HG03196 (cell line): ENCODE measurements at regions not wholly inside any gene's neighbourhood (a gene's known extent, or its start where the extent isn't known, plus 50 kb on each side); places are given as distances from the start of the nearest gene placed in this dataset.

Experiments
- ATAC-seq: cut with Tn5 transposase; IDR thresholded peaks from one replicate; pipeline ENCODE4 v1.9.1; 2021; ENCODE audit not compliant: unreplicated experiment

GRCh38 chr2:103264058-103264768 is 502.4 kb downstream of the TMEM182 start:
- no peak for ATAC-seq

DNA sequence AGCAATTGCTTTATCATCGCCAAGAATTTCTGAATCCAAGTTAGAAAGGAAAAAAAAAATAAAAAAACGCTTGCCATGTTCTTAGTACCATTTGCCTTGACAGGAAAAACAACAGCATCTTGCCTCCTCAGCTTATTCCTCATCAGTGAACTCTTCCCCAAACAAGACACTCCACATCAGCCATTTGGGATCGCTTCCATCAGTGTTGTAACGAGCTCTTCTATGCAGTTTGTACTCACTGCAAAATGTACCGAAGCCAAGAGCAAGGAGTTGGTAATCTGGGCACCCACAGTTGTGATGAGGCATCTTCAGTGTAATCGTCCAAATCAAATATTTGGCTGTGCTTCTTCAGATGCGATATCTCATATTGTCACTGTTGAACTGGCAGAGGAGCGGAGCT is 503.7 kb downstream of the TMEM182 start:
- ATAC-seq = no peak

DNA sequence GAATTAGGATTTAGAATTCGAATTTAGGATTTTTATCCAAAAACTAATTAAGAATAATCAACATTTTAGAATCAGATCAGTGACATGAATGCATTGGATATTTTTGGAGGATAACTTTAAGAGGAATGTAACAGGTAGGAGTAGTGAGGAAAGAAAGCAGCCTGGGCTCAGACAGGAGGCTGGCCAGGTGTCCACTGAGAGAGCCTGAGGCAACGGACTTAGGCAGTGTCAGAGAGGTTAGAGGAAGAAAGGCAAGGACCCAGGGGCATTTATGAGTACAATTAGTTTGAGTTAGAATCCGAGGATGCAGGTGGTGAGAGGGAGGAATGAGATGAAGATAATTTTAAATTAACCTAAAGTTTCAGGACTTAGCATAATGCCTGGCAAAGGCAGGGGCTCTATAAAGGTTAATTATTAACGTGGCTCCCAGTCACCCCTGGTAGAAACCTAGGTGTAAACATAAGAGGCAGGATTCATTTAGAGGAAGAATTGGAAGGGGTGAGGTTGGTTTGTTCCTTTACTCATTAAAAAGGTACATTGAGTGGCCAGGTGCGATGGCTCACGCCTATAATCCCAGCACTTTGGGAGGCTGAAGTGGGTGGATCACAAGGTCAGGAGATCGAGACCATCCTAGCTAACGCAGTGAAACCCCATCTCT is 507.1 kb downstream of the TMEM182 start:
- no peak for ATAC-seq

DNA sequence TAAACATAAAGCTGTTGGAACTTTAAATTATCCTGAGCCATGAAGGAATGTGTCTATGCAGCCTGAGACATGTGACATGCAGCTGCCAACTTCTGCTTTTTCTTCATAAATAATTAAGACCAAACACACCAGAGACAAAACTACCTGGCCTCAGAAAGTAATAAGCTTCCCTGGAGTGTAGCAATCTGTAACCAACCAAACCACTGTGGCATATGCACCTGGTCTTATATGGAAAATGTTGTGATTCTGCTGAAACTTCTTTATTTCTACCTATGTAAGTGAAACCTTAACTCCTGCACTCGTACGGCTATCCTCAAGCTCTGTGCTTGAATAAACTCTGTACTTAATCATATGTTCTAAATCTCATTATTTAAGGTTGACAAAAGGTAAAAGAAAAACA is 515.0 kb downstream of the TMEM182 start:
- ATAC-seq = no peak

DNA sequence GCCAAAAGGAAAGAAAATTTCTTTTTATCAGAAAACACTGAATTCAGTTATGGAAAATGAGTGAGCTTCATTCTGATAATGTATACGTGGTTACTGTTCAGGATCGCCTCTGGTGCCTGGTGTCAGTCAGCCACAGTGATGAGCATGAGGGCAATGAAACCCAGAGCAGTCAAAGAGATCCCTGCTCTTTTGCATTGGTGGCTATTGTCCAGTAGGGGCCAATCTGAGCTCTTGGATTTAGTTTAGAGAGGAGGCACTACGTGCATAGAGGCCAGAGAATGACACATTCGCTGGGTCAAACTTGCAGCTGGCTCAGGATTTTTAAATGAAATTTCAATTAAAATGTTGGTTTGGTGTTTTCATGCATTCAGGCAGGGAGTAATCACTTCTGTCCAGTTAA is 522.9 kb downstream of the TMEM182 start:
- no peak for ATAC-seq

GRCh38 chr2:103285354-103285753 is 523.5 kb downstream of the TMEM182 start:
- ATAC-seq = no peak

DNA sequence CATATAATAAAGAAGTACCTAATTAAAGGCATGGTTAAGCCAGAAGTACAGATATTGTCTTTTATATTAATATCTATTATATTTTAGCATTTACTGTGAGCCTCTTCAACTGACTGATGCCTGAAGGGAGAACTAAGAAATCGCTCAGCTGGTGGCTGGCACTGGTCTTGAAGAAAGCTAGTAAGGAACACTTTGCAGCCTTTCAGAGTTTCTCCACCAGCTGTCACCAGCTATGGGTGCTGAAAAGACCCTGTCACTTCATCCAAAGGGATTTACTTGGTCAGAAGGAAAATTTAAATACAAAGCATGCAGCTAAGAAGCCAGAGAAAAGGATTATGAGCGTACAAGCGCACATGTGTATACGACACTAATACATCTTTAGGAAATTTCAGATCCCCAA is 525.9 kb downstream of the TMEM182 start:
- no peak for ATAC-seq

GRCh38 chr2:103288696-103289095 is 526.9 kb downstream of the TMEM182 start:
- no peak for ATAC-seq

DNA sequence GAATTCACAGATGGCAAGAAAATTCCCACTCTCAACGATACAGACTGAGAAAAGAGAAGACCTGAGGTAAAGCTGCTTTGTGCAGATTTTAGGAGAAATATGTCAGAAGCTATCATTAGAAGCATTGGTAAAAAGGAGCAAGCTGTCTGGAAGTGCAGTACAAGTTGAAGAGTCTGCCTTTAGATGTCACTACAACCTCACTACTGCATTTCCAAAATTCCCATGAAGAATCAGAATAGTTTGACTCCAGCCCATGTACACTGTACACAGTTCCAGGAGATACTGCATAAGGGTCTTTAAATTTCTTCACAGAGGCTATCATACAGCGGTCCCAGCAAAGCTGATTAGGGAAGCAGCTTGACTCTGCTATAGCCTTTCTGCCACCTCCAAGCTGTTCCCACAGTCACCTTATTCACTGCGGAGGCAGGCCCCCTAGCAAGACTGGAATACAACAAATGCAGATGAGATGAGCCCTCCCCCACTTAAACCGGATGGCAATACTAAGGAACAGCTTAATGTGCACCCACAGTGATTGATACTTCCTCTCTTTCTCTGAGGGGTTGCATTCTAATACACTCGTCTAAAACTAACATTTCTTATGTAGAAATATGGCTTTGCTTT is 527.4 kb downstream of the TMEM182 start:
- ATAC-seq = no peak

- no peak for ATAC-seq
Observed at GRCh38 chr2:103292573-103292972, 530.7 kb downstream of the TMEM182 start.

DNA sequence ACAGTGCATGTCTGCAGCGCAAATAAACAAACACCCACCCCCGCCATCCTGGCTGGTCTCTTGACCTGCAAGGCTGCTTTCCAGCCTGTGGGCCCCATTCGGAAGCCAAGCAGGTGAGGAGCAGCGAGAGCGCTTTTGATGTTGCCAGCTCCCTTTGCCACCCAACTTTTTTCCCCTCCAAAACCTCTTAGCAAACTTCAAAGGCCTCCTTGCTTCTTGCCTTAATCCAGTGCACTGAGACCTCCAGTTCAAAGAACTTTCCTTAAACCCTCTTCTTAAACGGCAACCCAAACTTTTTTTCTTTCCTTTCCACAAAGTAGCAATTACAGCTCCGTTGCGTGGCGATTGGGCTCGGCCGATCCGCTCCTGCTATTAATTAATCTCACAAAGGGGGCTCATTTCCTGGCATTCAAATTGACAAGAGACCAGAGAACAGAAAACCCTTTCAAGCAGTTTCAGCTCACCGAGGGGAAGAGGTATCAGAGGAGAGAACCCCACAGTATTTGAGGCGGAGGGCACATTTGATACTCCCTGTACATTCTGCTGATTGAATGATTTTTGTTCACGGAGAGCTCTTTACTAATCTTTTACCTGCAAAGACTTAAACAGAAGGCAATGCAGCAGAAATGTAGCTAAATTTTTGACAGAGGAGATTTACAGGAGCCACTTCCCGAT is 531.4 kb downstream of the TMEM182 start:
- ATAC-seq = no peak

DNA sequence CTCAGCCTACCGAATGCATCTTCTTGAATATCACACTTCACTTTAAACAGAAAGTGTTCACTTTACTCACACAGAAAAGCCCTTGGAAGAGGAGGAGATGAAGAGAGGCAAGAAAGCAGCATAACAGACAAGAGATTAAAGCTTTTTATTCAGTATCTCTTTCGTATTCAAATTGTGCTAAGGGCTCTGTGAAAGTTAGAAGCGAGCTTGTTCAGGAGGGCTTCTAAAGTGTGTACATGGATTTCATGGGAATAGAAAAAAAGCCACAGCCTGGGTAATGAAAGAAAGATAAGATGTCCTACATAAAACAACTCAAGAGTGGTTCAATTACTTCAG is 531.9 kb downstream of the TMEM182 start:
- no peak for ATAC-seq

GRCh38 chr2:103294420-103294819 is 532.6 kb downstream of the TMEM182 start:
- ATAC-seq = no peak

DNA sequence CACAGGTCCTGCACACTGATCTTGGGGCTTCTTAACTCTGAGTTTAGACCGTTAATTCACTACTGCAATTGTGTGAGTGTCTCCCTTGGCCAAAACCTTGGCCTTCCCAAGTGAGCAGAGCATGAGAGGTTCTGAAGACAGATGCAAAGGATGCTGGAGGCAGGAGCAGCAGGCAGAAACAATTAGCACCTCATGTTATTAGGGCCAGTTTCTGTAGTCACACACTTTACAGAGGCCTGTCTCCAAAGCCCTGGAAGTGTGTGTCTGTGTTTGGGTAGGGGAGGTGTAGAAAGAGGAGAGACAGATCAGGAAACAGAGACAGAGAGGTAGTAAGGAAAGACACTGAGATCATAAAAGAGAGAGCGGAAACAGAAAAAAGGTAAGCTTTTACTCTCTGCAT is 533.8 kb downstream of the TMEM182 start:
- ATAC-seq = no peak

DNA sequence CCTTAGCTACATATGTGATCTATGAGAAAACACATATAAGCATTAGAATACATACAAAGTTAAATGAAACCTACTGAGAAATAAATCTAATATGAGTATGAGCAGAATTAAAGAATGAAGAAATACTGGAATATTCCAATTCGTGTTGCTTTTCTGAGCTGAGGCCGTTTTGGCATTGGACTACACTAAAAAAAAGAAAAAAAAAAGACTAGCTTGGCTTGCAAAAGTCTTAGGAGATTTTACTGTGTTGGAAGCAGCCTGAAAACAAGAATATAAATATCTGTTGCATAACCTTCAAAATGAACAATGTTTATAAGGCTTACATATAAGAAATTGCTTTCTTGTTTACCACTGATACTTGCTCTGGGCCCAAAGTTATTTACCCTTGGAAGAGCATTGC is 562.8 kb downstream of the TMEM182 start:
- ATAC-seq = no peak

DNA sequence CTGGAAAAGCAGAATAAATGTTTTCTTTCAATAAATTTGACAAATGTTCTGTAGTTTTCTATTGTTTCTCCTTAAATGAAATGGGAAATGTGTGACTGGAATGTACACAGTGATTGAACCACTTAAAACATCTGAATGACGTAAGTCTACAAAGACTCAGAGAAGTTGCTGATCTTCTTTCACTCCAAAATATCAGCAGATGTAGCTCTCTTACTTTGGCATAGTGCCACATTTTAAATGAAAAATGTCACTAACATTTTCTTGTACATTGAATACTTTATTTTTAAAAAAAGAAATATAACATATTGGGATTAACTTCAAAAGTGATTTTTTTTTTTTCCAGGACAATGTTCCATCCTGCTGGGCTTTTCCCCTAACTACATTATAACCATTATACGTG is 565.6 kb downstream of the TMEM182 start:
- ATAC-seq = no peak

DNA sequence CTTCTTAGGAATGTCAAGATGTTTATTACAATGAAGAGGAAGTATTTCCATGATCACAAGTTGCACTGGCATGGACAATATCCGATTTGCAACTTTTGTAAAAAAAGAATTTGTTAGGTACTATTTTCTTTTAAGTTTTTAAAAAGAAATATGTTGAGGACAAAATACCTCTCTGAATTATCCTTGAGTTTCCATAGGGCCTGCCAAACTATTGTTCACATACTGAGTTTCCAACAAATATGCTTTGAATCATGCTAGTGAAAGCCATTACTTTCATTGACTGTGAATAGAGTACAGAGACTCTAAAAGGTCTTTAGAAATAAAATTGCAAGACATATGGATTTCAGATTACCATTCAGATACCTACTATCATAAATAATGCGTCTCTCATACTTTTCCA is 566.1 kb downstream of the TMEM182 start:
- no peak for ATAC-seq

- no peak for ATAC-seq
Observed at GRCh38 chr2:103335403-103335802, 573.6 kb downstream of the TMEM182 start.

DNA sequence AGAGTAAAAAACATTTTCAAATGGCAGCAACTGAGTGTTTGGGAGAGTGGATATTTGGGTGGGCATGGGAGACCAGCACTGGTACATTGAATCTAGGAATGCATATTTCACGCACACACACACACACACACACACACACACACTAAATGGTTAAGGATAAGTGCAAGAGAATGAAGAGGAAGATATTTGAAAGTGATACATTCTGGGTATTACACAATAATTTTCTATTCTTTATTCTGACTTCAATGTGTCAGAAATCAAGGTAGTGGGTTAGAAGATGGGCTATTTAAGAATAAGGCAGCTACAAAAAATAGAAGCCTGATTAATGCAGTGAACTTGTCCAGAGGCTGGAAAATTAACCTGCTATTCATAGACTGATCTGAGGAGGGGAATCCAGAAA is 577.0 kb downstream of the TMEM182 start:
- ATAC-seq = no peak

DNA sequence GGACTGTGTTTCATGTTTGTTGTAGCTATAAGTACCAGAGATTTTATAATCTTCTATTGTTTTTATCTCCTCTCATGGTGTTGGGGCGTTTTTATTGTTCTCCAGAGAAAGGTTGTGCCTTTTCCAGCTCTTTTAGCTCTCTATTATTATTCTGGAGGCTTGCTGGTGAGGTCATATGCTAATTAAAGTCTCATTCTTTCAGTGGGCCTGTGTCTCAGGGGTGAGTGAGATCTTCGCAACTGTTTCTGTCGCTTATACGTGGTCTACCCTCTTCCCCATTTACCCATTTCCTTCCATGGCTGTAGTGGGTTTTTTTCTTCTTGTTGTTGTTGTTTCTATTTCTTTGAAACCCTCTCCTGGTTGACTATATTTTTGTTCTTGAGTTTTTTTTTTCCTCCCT is 584.9 kb downstream of the TMEM182 start:
- no peak for ATAC-seq

- no peak for ATAC-seq
Observed at GRCh38 chr2:103353774-103354173, 591.9 kb downstream of the TMEM182 start.

DNA sequence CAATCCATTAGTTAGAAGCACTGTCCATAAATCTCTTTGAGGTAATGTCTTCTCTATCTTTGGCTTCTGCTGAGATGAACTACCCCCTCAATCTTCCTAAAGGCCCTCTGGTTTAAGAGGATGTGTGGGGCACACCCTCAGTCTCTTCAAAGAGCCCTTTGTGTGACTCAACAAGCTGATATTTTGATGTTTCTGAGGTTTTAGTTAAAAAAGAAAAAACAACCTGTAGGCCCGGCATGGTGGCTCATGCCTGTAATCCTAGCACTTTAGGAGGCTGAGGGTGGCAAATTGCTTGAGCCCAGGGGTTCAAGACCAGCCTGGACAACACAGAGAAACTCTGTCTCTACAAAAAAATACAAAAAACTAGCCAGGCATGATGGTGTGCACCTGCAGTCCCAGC is 593.5 kb downstream of the TMEM182 start:
- no peak for ATAC-seq
